ENCODE measurements at regions not wholly inside any gene's neighbourhood (a gene's known extent, or its start where the extent isn't known, plus 50 kb on each side); places are given as distances from the start of the nearest gene placed in this dataset.

- Mint-ChIP-seq H3K4me1 (ENCODE audit: low read depth) (no peaks in the 10 kb centered on the region), H3K9me3 (no peaks in the 10 kb centered on the region), H3K4me3 (no peak overlapping the region), H3K27me3 (no peaks in the 10 kb centered on the region), H3K27ac (no peak overlapping the region), H3K36me3 (ENCODE audit: low read depth) (no peaks in the 10 kb centered on the region)
- DNase-seq (no peak), ATAC-seq (no peak)
- ChIA-PET POLR2A (no interaction called here), CTCF (no interaction called here)
- intact Hi-C loops (cut with micrococcal nuclease) = no loop called here
- TF ChIP-seq, protein P1, sequence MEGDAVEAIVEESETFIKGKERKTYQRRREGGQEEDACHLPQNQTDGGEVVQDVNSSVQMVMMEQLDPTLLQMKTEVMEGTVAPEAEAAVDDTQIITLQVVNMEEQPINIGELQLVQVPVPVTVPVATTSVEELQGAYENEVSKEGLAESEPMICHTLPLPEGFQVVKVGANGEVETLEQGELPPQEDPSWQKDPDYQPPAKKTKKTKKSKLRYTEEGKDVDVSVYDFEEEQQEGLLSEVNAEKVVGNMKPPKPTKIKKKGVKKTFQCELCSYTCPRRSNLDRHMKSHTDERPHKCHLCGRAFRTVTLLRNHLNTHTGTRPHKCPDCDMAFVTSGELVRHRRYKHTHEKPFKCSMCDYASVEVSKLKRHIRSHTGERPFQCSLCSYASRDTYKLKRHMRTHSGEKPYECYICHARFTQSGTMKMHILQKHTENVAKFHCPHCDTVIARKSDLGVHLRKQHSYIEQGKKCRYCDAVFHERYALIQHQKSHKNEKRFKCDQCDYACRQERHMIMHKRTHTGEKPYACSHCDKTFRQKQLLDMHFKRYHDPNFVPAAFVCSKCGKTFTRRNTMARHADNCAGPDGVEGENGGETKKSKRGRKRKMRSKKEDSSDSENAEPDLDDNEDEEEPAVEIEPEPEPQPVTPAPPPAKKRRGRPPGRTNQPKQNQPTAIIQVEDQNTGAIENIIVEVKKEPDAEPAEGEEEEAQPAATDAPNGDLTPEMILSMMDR (IDR thresholded peaks at IDR 0.05) = no peak
Measured at GRCh38 chr10:52447931-52448353, 133.9 kb downstream of the DKK1 start.

- no peak for ATAC-seq
- ChIA-PET POLR2A (interaction anchor here (0.6 kb wide), 1 partner anchor 237 kb away, joined by 3 read pairs; no protein-coding TSS in a partner anchor), CTCF (no interaction called here)
- Mint-ChIP-seq H3K27me3 (no peaks in the 10 kb centered on the region), H3K9me3 (no peaks in the 10 kb centered on the region), H3K27ac (no peak overlapping the region), H3K4me3 (no peak overlapping the region), H3K36me3 (ENCODE audit: low read depth) (no peaks in the 10 kb centered on the region), H3K4me1 (ENCODE audit: low read depth) (no peaks in the 10 kb centered on the region)
- intact Hi-C loops (cut with micrococcal nuclease) = no loop called here
- TF ChIP-seq, protein P1 (IDR thresholded peaks at IDR 0.05) = no peak
- DNase-seq = no peak
Measured at GRCh38 chr10:52450762-52451291, 136.7 kb downstream of the DKK1 start.

DNA sequence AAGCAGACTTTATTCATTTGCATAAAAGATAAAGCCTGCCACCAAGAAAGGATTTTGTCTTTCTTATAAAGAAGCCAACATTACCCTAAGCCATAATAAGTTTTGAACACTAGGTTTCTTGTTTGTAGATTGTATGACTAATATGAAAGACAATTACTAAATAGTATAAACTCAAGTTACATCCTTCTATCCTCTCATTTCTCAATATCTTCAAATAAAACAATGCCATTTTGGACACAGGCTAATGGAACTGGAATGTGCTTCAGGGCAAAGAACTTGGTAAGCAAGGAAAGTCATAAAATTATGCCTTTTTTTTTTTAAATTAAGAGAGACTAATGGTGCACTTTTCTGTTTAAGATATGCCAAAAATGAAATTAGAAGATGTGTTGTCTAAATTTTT is 137.7 kb downstream of the DKK1 start:
- TF ChIP-seq, protein P1 (IDR thresholded peaks at IDR 0.05) = no peak
- CTCF ChIA-PET = no interaction called here
- Mint-ChIP-seq H3K27me3 (no peaks in the 10 kb centered on the region), H3K9me3 (no peaks in the 10 kb centered on the region), H3K4me3 (no peak overlapping the region), H3K36me3 (ENCODE audit: low read depth) (no peaks in the 10 kb centered on the region), H3K4me1 (ENCODE audit: low read depth) (no peaks in the 10 kb centered on the region), H3K27ac (no peak overlapping the region)
- DNase-seq (no peak), ATAC-seq (no peak)
- POLR2A ChIA-PET = no interaction called here
- intact Hi-C loops (cut with micrococcal nuclease) = no loop called here

- ChIA-PET POLR2A (no interaction called here), CTCF (no interaction called here)
- TF ChIP-seq, protein P1 (IDR thresholded peaks at IDR 0.05) = no peak
- intact Hi-C loops (cut with micrococcal nuclease) = no loop called here
- no peak for ATAC-seq
- H3K27me3 Mint-ChIP-seq = no peaks in the 10 kb centered on the region
- no peak overlapping the region for H3K4me3 Mint-ChIP-seq
- H3K27ac Mint-ChIP-seq = no peak overlapping the region
- no peak for DNase-seq
- H3K36me3 Mint-ChIP-seq (ENCODE audit: low read depth) = no peaks in the 10 kb centered on the region
- H3K9me3 Mint-ChIP-seq = no peaks in the 10 kb centered on the region
- H3K4me1 Mint-ChIP-seq (ENCODE audit: low read depth) = no peaks in the 10 kb centered on the region
Measured at GRCh38 chr10:52452600-52453493, 138.8 kb downstream of the DKK1 start.

DNA sequence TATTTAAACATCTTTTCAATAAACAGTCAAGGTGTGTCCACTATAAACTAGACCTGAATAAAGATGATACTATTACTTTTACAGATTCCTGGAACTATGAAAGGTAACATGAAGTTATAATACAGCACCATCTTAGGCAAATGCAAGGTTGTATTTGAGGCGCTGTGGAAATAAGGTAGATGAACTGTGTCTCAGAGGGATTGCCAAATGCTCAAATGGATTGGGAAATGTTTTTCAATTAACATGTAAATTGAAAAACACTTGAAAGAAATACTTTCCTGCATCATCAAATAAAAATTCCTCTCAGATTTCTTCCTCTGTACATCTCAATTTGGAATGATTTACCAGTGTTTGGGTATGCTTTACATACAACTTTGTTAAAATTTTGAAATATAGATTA is 139.4 kb downstream of the DKK1 start:
- H3K36me3 Mint-ChIP-seq (ENCODE audit: low read depth) = no peaks in the 10 kb centered on the region
- H3K4me3 Mint-ChIP-seq = no peak overlapping the region
- intact Hi-C loops (cut with micrococcal nuclease) = no loop called here
- no peak for DNase-seq
- H3K27me3 Mint-ChIP-seq = no peaks in the 10 kb centered on the region
- no peak for ATAC-seq
- H3K9me3 Mint-ChIP-seq = no peaks in the 10 kb centered on the region
- TF ChIP-seq, protein P1 (IDR thresholded peaks at IDR 0.05) = no peak
- no peak overlapping the region for H3K27ac Mint-ChIP-seq
- POLR2A ChIA-PET = no interaction called here
- CTCF ChIA-PET = no interaction called here
- no peaks in the 10 kb centered on the region for H3K4me1 Mint-ChIP-seq (ENCODE audit: low read depth)

Data from activated CD8-positive, alpha-beta T cell treated with anti-CD3 and anti-CD28 coated beads for 36 hours (primary cell).